HG02870 (cell line): ENCODE measurements at regions not wholly inside any gene's neighbourhood (a gene's known extent, or its start where the extent isn't known, plus 50 kb on each side); places are given as distances from the start of the nearest gene placed in this dataset.

Experiments
- ATAC-seq: cut with Tn5 transposase; IDR thresholded peaks from one replicate; pipeline ENCODE4 v1.9.1; 2021; ENCODE audit warnings: mild to moderate bottlenecking, moderate library complexity; ENCODE audit not compliant: unreplicated experiment

GRCh38 chr9:82600536-82601292 is 462.2 kb downstream of the RASEF start:
- no peak for ATAC-seq

DNA sequence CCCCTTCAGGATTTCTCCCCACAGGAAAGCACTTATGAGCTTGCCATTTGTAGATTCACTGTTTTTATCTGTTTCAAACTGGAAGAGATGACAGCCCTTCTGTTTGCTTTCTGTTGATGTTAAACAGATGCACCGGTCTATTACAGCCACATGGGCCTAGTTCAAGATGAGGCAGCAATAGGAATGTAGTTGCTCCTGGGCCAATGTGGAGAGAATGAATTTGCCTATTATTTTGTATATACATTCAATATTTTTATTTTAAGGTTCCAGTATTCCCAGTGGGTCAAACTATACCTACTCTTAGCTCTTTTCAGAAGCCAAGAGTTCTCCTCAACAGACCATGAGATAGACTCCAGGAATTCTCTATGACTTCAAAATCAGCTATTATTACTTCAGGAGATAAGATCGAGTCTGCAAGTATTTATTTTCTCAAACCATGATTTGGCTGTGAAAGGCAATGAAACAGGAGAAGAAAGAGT is 461.6 kb downstream of the RASEF start:
- no peak for ATAC-seq

DNA sequence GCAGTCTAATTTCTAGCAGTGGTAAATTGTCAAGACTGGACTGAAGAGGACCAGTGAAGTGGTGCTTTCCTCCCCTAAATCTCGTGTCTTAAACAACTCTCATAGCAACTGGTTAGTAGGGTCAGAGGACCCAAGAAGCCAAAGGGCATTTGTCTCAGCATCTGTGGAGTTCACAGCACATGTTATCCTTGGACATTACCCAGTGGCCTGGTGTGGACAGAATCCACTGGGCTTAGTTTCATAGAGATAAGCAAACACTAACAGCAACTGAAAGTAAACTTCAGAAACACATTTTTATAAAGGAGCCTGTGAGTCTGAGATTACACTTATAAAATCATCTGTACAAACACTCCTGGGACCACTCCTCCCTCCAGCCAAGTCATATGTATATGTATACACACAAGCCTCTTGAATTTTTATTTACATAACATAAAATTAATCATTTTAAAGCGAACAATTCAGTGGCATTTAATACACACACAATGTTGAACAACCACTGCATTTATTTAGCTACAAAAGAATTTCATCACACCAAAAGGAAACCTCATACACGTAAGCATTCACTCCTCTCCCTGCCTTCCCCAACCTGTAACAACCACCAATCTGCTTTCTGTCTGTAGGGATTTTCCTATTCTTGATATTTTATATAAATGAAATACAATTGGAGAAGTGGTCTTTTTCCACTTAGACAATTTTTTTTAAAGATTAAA is 457.8 kb downstream of the RASEF start:
- ATAC-seq: no peak

DNA sequence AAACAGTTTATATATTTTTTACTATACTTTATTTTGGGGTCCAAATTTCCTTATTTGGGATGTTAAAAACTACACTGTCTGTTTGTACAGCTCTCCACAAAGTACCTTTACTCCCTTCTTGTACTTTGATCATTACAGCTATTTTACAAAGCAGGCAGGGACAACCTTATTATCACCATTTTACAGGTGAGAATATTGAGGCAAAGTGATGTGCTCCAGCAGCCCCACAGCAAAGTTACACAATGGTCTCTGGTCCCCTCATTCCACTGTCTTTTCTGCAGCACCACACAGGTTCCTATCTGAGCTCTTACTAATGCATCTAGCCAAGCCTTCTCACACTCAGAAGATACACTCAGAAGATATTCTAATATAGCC is 457.3 kb downstream of the RASEF start:
- ATAC-seq: no peak

- no peak for ATAC-seq
Measured at GRCh38 chr9:82606071-82606470, 456.9 kb downstream of the RASEF start.

DNA sequence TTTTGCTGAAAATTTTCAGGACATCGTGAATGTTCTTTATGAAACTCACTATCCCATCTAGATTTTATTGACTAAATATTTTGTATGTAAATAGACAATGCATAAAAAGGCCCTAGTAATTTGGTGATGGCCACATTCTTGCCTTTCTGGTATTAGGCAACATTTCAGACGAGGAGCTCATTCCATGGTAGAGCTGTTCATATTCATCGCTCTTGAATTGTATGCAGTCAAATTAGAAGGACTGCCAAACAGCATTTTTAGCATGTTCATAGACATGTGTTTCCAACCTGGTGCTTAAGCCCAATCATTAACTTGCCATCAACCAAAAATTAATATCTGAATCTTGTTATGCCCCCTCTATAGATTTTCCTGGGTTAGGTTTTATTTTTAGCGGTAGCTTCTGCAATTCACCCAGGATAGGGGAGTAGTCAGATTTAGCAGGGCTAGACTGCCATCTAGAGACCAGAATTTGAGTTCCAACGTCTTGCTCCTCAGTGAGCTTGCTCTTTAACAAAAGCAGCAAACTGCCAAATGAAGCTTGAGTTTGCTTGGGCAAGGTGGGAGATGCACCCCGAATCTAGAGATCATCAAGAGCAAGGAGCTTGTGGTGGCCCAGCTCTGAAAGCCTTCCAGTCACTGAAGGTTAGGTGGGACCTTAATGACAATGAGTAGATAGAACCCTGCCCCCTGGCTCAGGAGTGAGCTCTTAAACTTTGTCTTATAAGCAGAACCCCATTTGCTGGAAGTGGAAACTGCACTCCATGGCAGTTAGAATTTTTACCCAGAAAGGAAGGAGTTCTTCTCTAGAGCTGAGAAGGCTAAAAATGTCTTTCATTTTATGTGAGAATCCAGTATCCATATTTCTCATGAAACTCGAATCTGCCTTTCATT is 456.2 kb downstream of the RASEF start:
- peak; percentile 66 for ATAC-seq

- ATAC-seq: no peak
Measured at GRCh38 chr9:82608487-82608886, 454.5 kb downstream of the RASEF start.

DNA sequence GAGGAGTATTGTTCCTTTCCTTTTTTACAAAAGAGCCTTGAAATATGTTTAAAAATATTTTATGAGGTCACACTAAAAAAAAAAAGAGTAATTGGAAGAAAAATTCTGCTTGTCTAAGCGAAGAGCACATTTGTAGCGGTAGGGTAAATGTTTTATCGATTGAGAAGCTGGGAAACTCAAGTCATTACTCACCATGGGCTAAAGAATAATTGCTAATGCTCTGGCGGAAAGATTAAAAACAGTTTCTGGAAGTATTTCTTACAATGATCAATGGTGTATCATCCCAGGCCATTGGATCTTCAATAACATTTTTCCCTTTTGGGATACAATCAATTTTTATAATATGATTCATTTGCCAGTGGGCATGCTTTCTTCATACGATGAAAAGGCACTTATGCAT is 450.0 kb downstream of the RASEF start:
- ATAC-seq: no peak

GRCh38 chr9:82613498-82613897 is 449.4 kb downstream of the RASEF start:
- ATAC-seq: no peak

DNA sequence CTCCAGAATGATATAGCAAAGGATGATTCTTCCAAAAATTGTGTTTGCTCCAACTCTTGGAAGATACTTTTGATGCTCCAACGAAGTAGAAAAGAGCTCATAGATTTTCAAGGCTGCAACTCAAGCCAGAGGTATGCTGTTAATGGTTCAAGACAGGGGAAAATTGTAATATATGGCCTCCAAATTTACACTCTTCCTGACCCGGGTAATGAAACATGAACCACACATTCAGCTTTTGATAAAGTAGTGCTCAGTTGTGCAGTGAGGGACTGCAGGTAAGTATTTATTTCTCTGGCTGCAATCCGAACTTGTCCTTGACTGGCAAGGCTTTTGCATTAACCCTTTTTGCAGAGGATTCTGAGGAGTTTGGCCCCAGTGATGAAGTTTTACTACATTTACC is 446.4 kb downstream of the RASEF start:
- no peak for ATAC-seq

- ATAC-seq: no peak
Measured at GRCh38 chr9:82621447-82621846, 441.5 kb downstream of the RASEF start.

- no peak for ATAC-seq
Measured at GRCh38 chr9:82637368-82637767, 425.6 kb downstream of the RASEF start.

GRCh38 chr9:82645600-82645999 is 417.3 kb downstream of the RASEF start:
- ATAC-seq: no peak

DNA sequence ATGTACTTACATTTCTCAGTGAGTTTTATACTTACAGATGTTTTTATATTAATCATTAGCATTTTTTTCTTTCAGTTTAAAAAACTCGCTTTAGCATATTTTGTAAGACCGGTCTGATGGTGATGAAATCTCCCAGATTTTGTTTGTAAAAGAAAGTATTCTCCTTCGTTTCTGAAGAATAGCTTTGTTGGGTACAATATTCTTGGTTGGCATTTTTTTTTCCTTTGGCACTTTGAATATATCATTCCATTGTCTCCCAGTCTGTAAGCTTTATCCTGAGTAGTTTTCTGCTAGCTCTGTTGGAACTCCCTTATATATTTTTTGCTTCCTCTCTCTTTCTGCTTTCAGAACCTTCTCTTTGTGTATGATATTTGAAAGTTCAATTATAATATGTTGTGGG is 412.6 kb downstream of the RASEF start:
- ATAC-seq: no peak

DNA sequence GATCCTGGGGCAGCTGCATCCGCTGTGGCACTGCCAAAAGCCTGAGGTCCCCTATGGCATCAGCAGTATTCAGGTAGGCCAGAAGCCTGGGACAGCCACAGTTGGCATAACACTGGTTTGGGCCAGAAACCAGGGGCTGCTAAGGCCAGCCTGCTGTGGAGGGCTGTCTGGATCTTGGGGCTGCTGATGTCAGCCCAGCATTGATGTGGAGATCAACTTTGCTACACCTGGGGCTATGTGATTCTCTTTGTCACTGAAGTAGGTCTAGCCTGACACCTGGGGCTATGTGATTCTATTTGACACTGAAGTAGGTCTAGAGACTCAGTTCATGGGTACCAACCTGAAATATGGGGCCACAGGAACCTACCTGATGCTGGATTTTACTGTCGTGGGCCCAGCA is 411.5 kb downstream of the RASEF start:
- no peak for ATAC-seq

GRCh38 chr9:82665324-82665723 is 397.6 kb downstream of the RASEF start:
- no peak for ATAC-seq

DNA sequence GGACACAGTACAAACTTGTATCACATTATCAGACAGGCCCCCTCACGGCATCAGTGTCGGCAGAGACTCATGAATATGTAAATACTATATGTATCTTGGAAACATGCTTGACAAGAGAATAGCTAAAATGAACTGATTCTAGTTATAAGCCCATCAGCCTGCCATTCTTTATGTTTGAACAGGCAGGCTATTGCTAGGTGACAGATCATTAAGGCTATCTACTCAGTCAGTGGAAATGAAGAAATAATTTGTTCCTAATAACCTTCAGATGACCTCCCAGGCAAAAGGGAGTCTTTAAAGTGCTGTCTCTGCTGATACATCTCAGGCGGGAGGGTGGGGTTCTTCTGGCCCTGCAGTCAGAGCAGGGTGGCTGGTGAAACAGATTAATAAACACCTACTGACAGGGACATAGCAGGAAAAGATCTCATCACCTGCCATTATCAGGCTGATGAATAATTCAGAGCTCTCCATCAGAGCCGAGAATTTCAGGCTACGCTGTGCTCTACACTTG is 394.2 kb downstream of the RASEF start:
- ATAC-seq: no peak

DNA sequence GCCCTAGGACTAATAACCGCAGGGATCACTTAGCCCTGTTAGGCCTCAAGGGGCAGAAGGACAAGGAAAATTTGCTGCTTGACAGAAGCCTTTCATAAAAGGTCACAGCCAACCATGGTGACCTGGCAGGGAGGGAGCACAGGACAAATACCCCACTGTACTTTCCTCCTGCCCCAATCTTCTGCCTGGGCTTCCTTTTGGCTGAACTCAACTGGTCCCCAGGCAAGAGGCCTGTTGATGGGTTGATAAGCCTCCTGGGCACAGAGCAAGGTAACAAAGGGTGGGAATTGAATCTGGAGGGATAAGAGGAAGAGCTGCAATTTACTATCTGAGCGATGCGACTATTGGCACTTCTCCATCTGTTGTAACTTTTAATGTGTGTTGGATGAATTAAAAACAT is 392.9 kb downstream of the RASEF start:
- no peak for ATAC-seq

- no peak for ATAC-seq
Measured at GRCh38 chr9:82670726-82671125, 392.2 kb downstream of the RASEF start.

DNA sequence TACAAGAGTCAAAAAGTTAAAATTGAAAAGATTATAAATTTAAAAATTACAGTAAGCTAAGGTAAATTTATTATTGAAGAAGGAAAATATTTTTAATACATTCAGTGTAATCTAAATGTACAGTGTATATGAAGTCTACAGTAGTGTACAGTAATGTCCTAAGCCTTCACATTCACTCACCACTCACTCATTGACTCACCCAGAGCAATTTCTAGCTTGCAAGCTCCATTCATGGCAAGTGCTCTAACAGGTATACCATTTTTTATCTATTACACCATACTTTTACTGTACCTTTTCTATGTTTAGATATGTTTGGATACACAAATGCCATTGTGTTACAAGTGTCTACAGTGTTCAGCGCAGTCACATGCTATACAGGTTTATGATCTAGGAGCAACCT is 389.7 kb downstream of the RASEF start:
- no peak for ATAC-seq

DNA sequence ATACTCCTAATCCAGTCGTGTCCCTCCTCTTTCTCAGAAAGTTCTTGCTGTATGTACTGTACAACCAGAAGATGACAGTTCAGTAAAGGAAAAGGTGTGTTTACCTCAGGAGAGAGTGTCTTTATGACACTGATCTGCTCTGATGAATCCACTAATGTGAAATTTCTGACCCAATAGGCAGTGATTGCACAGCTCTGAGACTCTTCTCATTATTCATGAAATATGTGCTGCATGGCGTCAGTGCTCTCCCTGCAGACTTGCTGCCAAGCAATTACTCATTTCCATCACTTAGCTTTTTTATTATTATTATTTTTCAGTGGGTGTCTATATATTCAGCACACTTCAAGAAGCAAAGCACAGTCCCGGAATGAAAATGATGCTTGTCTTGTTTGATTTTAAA is 389.0 kb downstream of the RASEF start:
- no peak for ATAC-seq
